ENCODE measurements at regions not wholly inside any gene's neighbourhood (a gene's known extent, or its start where the extent isn't known, plus 50 kb on each side); places are given as distances from the start of the nearest gene placed in this dataset.

GRCh38 chr7:52726986-52727385 lies 308.4 kb upstream of the POM121L12 start:
- no peak for TF ChIP-seq CTCF (conservative IDR thresholded peaks at IDR 0.05 in 1 of 2, IDR thresholded peaks at IDR 0.05 in 1 of 2; ENCODE audit: extremely low read depth in 1 of 2, insufficient read depth in 1 of 2, low read depth in 1 of 2, low read length in 2 of 2)
- no peak for TF ChIP-seq EZH2 (IDR thresholded peaks at IDR 0.05; ENCODE audit: borderline replicate concordance, low read length)

All from mammary epithelial cell (primary cell).